NCI-H526 (cell line): ENCODE measurements at regions not wholly inside any gene's neighbourhood (a gene's known extent, or its start where the extent isn't known, plus 50 kb on each side); places are given as distances from the start of the nearest gene placed in this dataset.
A peak's percentile ranks its signal among the peaks of the same experiment; 100 is the strongest.

Experiments
- DNase-seq, 2 experiments: peaks; one replicate each; lab custom pipeline; 2025; lab: John Stamatoyannopoulos, UW

DNA sequence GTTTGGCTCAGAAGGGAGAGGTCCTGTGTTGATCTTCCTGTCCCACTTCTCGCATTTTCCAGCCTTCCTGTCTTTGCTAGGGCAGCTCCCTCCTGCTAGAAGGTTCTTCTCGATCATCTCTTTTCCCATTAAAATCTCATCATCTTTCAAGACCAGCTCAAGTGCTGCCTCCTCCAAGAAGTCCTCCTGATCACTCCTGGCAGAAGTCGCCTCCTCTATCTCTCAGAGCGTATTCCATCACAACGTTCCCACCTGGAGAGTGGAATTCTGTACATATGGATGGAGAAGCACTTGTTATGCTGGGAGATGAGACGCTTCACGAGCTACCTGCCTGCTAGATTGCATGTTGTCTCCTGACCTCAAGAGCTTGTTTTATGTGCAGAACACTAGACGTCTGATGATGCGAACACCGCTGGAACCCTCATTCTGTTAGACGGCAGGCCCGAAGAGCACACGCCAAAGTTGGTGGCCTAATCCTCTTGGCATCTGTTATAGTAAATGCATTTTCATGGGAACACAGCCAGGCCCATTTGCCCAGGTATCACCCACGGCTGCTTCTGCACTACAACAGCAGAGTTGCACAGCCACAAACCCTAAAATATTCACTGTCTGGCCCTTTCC, 68.0 kb upstream of the INSIG1 start:
- no peak for DNase-seq

- peak in 1 of 2 experiments; percentile 41 for DNase-seq
Measured at GRCh38 chr7:155230169-155230593, 67.5 kb upstream of the INSIG1 start.

DNA sequence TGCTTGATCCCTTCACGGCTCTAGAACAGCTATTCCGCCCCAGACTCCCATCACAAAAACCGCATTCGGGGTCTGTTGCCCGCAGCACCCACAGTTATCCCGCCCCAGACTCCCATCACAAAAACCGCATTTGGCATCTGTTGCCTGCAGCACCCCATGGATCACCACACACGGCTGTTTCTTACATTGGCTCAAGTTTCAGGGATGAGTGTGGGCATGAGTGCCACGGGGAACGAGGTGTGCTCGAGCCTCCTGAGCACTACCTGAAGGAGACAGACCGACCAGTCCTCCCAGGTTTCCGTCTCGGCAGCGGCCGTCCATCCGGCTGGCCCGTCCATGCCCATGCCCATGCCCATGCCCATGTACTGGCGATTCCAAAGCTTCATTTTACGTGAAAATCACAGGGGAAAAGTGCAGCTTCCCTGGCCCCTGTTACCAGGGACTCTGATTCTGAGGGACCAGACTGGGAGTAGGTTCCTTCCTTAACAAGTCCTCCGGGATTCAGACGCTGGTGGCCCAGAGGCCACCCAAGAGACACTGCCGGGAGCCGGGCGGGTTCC, 66.4 kb upstream of the INSIG1 start:
- DNase-seq, result no peak

- DNase-seq, result no peak
Measured at GRCh38 chr7:155231941-155232340, 65.7 kb upstream of the INSIG1 start.

- no peak for DNase-seq
Measured at GRCh38 chr7:155232911-155233310, 64.8 kb upstream of the INSIG1 start.

DNA sequence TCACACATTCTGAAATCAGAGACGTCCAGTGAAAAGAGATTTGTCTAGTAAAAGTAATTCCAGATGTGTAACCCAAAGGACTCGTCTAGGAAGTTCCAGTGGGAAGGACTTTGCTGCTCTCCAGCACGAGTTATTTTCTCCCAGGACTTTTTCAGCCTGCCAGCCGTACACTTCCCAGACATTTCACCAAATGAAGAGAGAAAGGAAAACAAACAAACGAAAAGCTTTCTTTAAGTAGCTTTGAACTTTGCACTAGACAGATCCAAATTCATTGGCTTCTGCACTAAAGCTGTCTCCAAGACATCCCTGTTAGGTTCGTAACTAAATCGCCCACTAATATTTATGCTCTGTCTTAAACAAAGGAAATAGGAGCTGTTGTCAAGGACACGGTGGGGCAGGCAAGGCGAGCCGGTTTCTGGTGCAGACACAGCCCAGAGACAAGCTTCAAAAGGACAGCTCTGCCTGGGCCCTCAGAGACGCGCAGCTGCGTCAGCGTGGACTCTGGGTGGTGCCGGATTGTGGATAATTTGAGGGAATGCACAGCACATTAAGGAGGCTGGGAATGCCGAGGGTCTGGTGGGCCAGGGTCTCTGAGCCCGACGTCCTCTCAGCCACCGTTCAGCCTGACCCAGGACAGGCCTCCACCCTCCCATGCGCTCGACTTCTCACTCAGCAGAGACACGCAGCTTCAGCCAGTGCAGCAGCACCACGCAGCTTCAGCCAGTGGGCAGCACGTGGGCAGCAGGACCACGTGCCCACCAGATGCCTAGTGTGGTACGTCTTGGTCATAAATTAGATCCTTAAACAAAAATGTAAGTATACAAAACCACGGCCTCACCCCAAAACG, 64.1 kb upstream of the INSIG1 start:
- no peak for DNase-seq

DNA sequence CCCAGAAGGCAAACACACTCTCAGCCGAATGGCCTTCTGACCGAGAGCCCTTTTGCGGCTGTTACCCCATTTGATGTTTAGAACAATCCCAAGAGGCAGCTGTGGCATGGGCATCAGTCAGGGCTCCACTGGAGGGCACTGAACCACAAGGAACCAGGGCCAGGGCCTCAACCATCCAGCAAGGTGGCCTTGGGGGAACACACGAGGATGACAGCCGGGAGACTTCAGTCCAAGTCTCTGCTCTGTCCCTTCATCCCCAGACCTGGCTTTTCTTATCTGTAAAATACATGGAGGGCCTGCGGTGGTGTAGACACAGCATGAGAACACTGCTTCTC, 63.6 kb upstream of the INSIG1 start:
- DNase-seq, result no peak

- no peak for DNase-seq
Measured at GRCh38 chr7:155234950-155235789, 62.5 kb upstream of the INSIG1 start.

- no peak for DNase-seq
Measured at GRCh38 chr7:155236386-155236785, 61.3 kb upstream of the INSIG1 start.

GRCh38 chr7:155237297-155237696, 60.4 kb upstream of the INSIG1 start:
- DNase-seq, result no peak

DNA sequence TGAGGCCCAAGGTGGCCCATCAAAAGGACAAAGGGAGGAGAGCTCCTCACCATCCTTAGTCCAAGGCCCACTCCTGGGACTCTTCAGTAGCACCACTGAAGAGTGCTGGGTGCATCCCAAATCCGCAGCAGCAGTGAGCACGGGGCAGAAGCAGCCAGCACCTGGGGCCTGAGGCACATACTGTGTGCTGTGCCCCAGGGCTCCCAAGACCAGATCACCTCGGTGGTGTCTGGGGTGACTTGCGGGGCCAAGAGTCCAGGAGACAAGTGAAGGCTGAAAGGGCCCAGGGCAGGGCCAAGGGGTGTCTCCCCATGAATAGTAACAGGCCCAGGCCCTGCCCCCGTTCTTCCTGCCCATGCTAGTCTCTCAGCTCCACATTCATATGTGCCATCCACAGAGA, 59.9 kb upstream of the INSIG1 start:
- DNase-seq, result no peak

DNA sequence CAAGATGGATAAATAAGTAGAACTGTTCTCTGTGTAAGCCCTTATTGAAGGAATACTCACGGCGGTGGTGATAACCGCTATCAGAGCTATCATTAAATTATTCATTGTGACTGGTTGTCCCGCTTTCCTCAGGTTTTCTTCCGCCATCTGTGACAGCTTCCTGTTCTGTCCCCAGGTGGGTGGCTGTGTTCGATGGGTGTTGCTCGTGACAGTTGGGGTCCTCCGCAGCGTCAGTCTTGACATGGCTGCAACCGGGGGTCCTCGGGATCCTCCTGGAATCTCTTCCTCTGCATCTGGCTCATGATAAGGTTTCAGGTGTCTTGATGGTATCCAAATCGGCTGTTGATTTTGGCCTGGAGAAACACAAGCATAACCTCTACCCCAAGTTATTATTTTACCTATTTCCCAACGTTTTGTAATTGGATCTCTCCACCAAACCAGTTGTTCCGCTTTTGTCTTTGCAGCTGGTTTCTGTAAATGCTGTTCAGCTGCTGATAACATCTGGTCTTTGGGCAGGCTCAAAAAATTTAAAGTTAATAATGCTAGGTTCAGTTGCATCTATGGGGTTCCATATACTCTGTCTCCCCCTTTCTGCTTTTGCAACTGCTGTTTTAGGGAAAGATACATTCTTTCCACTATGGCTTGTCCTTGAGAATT, 58.1 kb upstream of the INSIG1 start:
- DNase-seq, result peak; percentile 63 to 76

GRCh38 chr7:155244675-155245074, 53.0 kb upstream of the INSIG1 start:
- no peak for DNase-seq

GRCh38 chr7:155247479-155248365, 50.0 kb upstream of the INSIG1 start:
- DNase-seq, result no peak
